Stimulated activated naive B cell treated with anti-CD40 and anti-IgM and Interleukin-4, amounts not matched to agents 10 μg/mL and 1 μg/mL and 100 μg/mL, for 72 hours (primary cell): ENCODE measurements at regions not wholly inside any gene's neighbourhood (a gene's known extent, or its start where the extent isn't known, plus 50 kb on each side); places are given as distances from the start of the nearest gene placed in this dataset.
"Not testable (repeated sequence)": the region's sequence is repeated elsewhere in the genome, so short reads cannot be mapped to it uniquely, and the experiment has no call there.

Source experiments
- ATAC-seq, 2 donors: fragments of 150-1000 bp; cut with Tn5 transposase; replicated peaks; 2 replicates each; pipeline ENCODE4 v1.10.0; 2021; ENCODE audit warnings: moderate library complexity in 1 of 2
- DNase-seq: peaks from one replicate; pipeline ENCODE4 v3.0.0; 2021
- H3K27ac Mint-ChIP-seq: one replicate; pipeline ENCODE4 v1.8.0; 2022; ENCODE audit warnings: mild to moderate bottlenecking, mixed read lengths
- H3K27me3 Mint-ChIP-seq, 2 donors: one replicate each; pipeline ENCODE4 v1.8.0; 2022; ENCODE audit warnings: mixed read lengths in 2 of 2
- H3K36me3 Mint-ChIP-seq, 2 donors: one replicate each; pipeline ENCODE4 v1.8.0; 2022; ENCODE audit warnings: mixed read lengths in 2 of 2, mild to moderate bottlenecking in 1 of 2
- H3K4me1 Mint-ChIP-seq, 2 donors: one replicate each; pipeline ENCODE4 v1.8.0; 2022; ENCODE audit warnings: mixed read lengths in 2 of 2, mild to moderate bottlenecking in 1 of 2
- H3K4me3 Mint-ChIP-seq, 2 donors: one replicate each; pipeline ENCODE4 v1.8.0; 2022; ENCODE audit warnings: mild to moderate bottlenecking in 2 of 2, mixed read lengths in 2 of 2, moderate library complexity in 1 of 2
- H3K9me3 Mint-ChIP-seq, 2 donors: one replicate each; pipeline ENCODE4 v1.8.0; 2022; ENCODE audit warnings: mixed read lengths in 2 of 2, mild to moderate bottlenecking in 1 of 2

GRCh38 chrX:115897956-115898355 lies 272.6 kb upstream of the AGTR2 start:
- H3K27me3 Mint-ChIP-seq = peaks cover 0 to 9% of the 10 kb centered on the region in 2 donors
- no peak overlapping the region for H3K27ac Mint-ChIP-seq
- no peak overlapping the region for H3K4me3 Mint-ChIP-seq
- H3K4me1 Mint-ChIP-seq = peaks cover 3 to 23% of the 10 kb centered on the region in 2 donors
- peaks cover 0 to 7% of the 10 kb centered on the region in 2 donors for H3K9me3 Mint-ChIP-seq
- DNase-seq (no peak), ATAC-seq (no peak)
- H3K36me3 Mint-ChIP-seq = no peaks in the 10 kb centered on the region

- H3K27ac Mint-ChIP-seq = peak overlapping the region; percentile 89
- no peaks in the 10 kb centered on the region for H3K36me3 Mint-ChIP-seq
- H3K4me3 Mint-ChIP-seq = peak overlapping the region in 1 of 2 donors; percentile 18
- H3K27me3 Mint-ChIP-seq = peaks cover 0 to 5% of the 10 kb centered on the region in 2 donors
- H3K9me3 Mint-ChIP-seq = peaks cover 0 to 7% of the 10 kb centered on the region in 2 donors
- DNase-seq = peak; percentile 81
- peaks cover 0 to 18% of the 10 kb centered on the region in 2 donors for H3K4me1 Mint-ChIP-seq
- peak; percentile 76 to 89 for ATAC-seq
These were observed 272.1 kb upstream of the AGTR2 start for GRCh38 chrX:115898382-115899001.

- peaks cover 0 to 14% of the 10 kb centered on the region in 2 donors for H3K4me1 Mint-ChIP-seq
- H3K9me3 Mint-ChIP-seq = peaks cover 0 to 7% of the 10 kb centered on the region in 2 donors
- no peak overlapping the region for H3K4me3 Mint-ChIP-seq
- H3K36me3 Mint-ChIP-seq = no peaks in the 10 kb centered on the region
- DNase-seq = no peak
- no peak overlapping the region for H3K27ac Mint-ChIP-seq
- H3K27me3 Mint-ChIP-seq = peaks cover 0 to 5% of the 10 kb centered on the region in 2 donors
- ATAC-seq = no peak
These were observed 270.1 kb upstream of the AGTR2 start for GRCh38 chrX:115900425-115900824.

GRCh38 chrX:115901241-115901640 lies 269.3 kb upstream of the AGTR2 start:
- Mint-ChIP-seq H3K36me3 (no peaks in the 10 kb centered on the region), H3K27ac (no peak overlapping the region), H3K4me1 (peaks cover 0 to 14% of the 10 kb centered on the region in 2 donors), H3K9me3 (peaks cover 0 to 7% of the 10 kb centered on the region in 2 donors), H3K27me3 (peaks cover 0 to 5% of the 10 kb centered on the region in 2 donors), H3K4me3 (no peak overlapping the region)
- ATAC-seq = no peak
- DNase-seq = no peak

- no peak for ATAC-seq
These were observed 267.5 kb upstream of the AGTR2 start for GRCh38 chrX:115902995-115903394.

GRCh38 chrX:115906276-115906675 lies 264.3 kb upstream of the AGTR2 start:
- Mint-ChIP-seq H3K9me3 (peaks cover 0 to 3% of the 10 kb centered on the region in 2 donors), H3K4me3 (no peak overlapping the region), H3K27me3 (peaks cover 0 to 22% of the 10 kb centered on the region in 2 donors), H3K4me1 (no peaks in the 10 kb centered on the region), H3K27ac (no peak overlapping the region), H3K36me3 (no peaks in the 10 kb centered on the region)
- ATAC-seq (no peak), DNase-seq (no peak)

More at GRCh38 chrX:115902995-115903394, 267.5 kb upstream of the AGTR2 start:
- Mint-ChIP-seq H3K9me3 (peaks cover 0 to 4% of the 10 kb centered on the region in 2 donors), H3K27me3 (peaks cover 0 to 15% of the 10 kb centered on the region in 2 donors), H3K36me3 (no peaks in the 10 kb centered on the region), H3K4me3 (no peak overlapping the region), H3K27ac (no peak overlapping the region), H3K4me1 (peaks cover 0 to 9% of the 10 kb centered on the region in 2 donors)
- no peak for DNase-seq

- Mint-ChIP-seq H3K27me3 (peaks cover 0 to 22% of the 10 kb centered on the region in 2 donors), H3K27ac (no peak overlapping the region), H3K9me3 (peaks cover 3% of the 10 kb centered on the region in 2 donors), H3K4me3 (no peak overlapping the region), H3K36me3 (no peaks in the 10 kb centered on the region), H3K4me1 (no peaks in the 10 kb centered on the region)
- ATAC-seq = no peak
- no peak for DNase-seq
These were observed 263.7 kb upstream of the AGTR2 start for GRCh38 chrX:115906881-115907280.

- ATAC-seq = no peak
- peaks cover 0 to 18% of the 10 kb centered on the region in 2 donors for H3K27me3 Mint-ChIP-seq
- peaks cover 3 to 6% of the 10 kb centered on the region in 2 donors for H3K9me3 Mint-ChIP-seq
- no peak for DNase-seq
- no peak overlapping the region for H3K27ac Mint-ChIP-seq
- H3K4me3 Mint-ChIP-seq = no peak overlapping the region
- no peaks in the 10 kb centered on the region for H3K36me3 Mint-ChIP-seq
- H3K4me1 Mint-ChIP-seq = peaks cover 6 to 9% of the 10 kb centered on the region in 2 donors
These were observed 261.5 kb upstream of the AGTR2 start for GRCh38 chrX:115909017-115909416.

- ATAC-seq (no peak), DNase-seq (no peak)
- Mint-ChIP-seq H3K4me3 (no peak overlapping the region), H3K36me3 (no peaks in the 10 kb centered on the region), H3K9me3 (peaks cover 3 to 6% of the 10 kb centered on the region in 2 donors), H3K27ac (no peak overlapping the region), H3K27me3 (peaks cover 0 to 11% of the 10 kb centered on the region in 2 donors), H3K4me1 (peaks cover 6 to 10% of the 10 kb centered on the region in 2 donors)
These were observed 258.6 kb upstream of the AGTR2 start for GRCh38 chrX:115911967-115912366.

GRCh38 chrX:115912372-115912897 lies 258.1 kb upstream of the AGTR2 start:
- Mint-ChIP-seq H3K36me3 (no peaks in the 10 kb centered on the region), H3K27me3 (peaks cover 0 to 10% of the 10 kb centered on the region in 2 donors), H3K9me3 (peaks cover 3 to 6% of the 10 kb centered on the region in 2 donors), H3K4me1 (peaks cover 6 to 10% of the 10 kb centered on the region in 2 donors), H3K27ac (peak overlapping the region; percentile 38), H3K4me3 (peak overlapping the region in 1 of 2 donors; percentile 59)
- DNase-seq (peak; percentile 56), ATAC-seq (peak; percentile 89 to 92)

GRCh38 chrX:115913575-115913974 lies 257.0 kb upstream of the AGTR2 start:
- Mint-ChIP-seq H3K4me1 (peaks cover 6 to 10% of the 10 kb centered on the region in 2 donors), H3K27me3 (peaks cover 0 to 2% of the 10 kb centered on the region in 2 donors), H3K9me3 (peaks cover 3% of the 10 kb centered on the region in 2 donors), H3K36me3 (no peaks in the 10 kb centered on the region), H3K27ac (no peak overlapping the region), H3K4me3 (no peak overlapping the region)
- DNase-seq (no peak), ATAC-seq (peak; percentile 64 to 72)

- H3K36me3 Mint-ChIP-seq, ATAC-seq, DNase-seq: not testable (repeated sequence)
These were observed 254.9 kb upstream of the AGTR2 start for GRCh38 chrX:115915625-115916024.

GRCh38 chrX:115929480-115929879 lies 241.1 kb upstream of the AGTR2 start:
- no peak overlapping the region for H3K27ac Mint-ChIP-seq
- DNase-seq = no peak
- peaks cover 17% of the 10 kb centered on the region in 2 donors for H3K9me3 Mint-ChIP-seq
- H3K4me3 Mint-ChIP-seq = no peak overlapping the region
- ATAC-seq = no peak
- no peaks in the 10 kb centered on the region for H3K36me3 Mint-ChIP-seq
- H3K27me3 Mint-ChIP-seq = peaks cover 0 to 14% of the 10 kb centered on the region in 2 donors
- H3K4me1 Mint-ChIP-seq = no peaks in the 10 kb centered on the region

More at GRCh38 chrX:115915625-115916024, 254.9 kb upstream of the AGTR2 start:
- not testable (repeated sequence) for H3K27ac Mint-ChIP-seq, H3K27me3 Mint-ChIP-seq, H3K4me3 Mint-ChIP-seq, H3K4me1 Mint-ChIP-seq, H3K9me3 Mint-ChIP-seq

GRCh38 chrX:115936008-115936407 lies 234.5 kb upstream of the AGTR2 start:
- DNase-seq = no peak
- ATAC-seq = no peak
- H3K4me3 Mint-ChIP-seq = no peak overlapping the region
- H3K9me3 Mint-ChIP-seq = peaks cover 4 to 7% of the 10 kb centered on the region in 2 donors
- no peak overlapping the region for H3K27ac Mint-ChIP-seq
- peaks cover 15 to 18% of the 10 kb centered on the region in 2 donors for H3K4me1 Mint-ChIP-seq
- H3K36me3 Mint-ChIP-seq = no peaks in the 10 kb centered on the region
- H3K27me3 Mint-ChIP-seq = peaks cover 0 to 8% of the 10 kb centered on the region in 2 donors

GRCh38 chrX:115939070-115939469 lies 231.5 kb upstream of the AGTR2 start:
- peak; percentile 63 to 74 for ATAC-seq
- no peak overlapping the region for H3K4me3 Mint-ChIP-seq
- no peaks in the 10 kb centered on the region for H3K36me3 Mint-ChIP-seq
- H3K9me3 Mint-ChIP-seq = peaks cover 0 to 2% of the 10 kb centered on the region in 2 donors
- peaks cover 17 to 19% of the 10 kb centered on the region in 2 donors for H3K4me1 Mint-ChIP-seq
- H3K27me3 Mint-ChIP-seq = peaks cover 0 to 11% of the 10 kb centered on the region in 2 donors
- no peak for DNase-seq
- H3K27ac Mint-ChIP-seq = no peak overlapping the region
